Medulla oblongata (tissue), 1 donor: ENCODE measurements at regions not wholly inside any gene's neighbourhood (a gene's known extent, or its start where the extent isn't known, plus 50 kb on each side); places are given as distances from the start of the nearest gene placed in this dataset.
"Not testable (repeated sequence)": the region's sequence is repeated elsewhere in the genome, so short reads cannot be mapped to it uniquely, and the experiment has no call there.

Experiments used
- DNase-seq: peaks from one replicate; pipeline ENCODE4 v3.0.0-alpha.2; 2015; ENCODE audit errors: extremely low spot score

- DNase-seq: no peak
These were observed 468.0 kb downstream of the UQCRFS1 start for GRCh38 chr19:28744943-28745342.

DNA sequence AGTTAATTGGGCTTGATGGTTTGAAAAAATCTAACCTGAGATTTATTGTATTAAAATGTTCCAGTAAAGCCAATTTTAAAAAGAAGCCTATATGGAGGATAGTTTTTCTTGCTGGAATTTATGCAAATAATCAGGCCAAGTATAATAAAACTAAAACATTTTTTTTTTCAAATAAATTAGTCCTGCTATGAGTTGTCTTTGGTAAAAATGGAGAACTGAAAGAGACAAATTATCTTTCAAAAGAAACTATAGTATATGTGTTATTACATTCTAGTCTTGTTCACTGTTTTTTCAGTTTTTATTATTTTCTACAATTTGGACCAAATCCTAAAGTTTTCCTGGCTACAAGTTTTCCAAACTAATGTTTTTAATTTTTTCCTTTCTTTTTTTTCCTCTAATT, 468.9 kb downstream of the UQCRFS1 start:
- no peak for DNase-seq

GRCh38 chr19:28737021-28737895, 475.7 kb downstream of the UQCRFS1 start:
- peak; percentile 77 for DNase-seq

DNA sequence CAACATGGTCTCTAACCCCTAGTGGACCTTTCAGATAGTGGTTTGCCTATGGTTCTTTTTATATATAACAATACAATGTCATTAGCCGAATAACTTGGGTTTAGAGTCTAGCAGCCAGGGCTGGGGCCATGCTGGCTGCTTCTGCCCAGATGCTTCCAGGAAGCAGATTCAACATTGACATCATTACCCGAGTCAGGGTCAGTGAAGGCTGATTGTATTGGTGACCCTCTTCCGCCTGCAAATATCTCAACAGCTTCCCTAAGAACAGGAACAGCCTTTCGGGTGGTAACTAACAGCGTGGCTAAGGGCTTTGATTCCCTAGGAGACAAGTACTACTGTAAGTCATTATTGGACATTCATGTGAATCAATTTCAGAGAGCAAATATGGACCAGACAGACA, 476.4 kb downstream of the UQCRFS1 start:
- DNase-seq: no peak

DNA sequence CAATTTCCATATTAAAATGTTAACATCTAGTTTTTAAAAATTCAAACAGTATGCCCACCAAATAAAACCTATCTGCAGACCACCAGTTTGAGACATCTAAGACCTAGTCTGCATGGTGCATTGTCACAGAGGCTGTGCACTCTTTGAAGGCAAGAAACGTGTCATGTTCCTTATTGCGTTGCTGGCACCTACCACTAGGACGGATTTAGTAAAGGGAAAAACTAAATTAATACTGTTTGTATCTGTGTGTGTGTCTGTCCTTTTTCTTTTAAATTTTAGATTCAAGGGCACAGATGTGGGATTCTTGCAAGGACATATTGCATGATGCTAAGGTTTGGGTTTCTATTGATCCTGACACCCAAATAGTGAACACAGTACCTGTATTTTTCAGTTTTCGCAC, 481.4 kb downstream of the UQCRFS1 start:
- no peak for DNase-seq

DNA sequence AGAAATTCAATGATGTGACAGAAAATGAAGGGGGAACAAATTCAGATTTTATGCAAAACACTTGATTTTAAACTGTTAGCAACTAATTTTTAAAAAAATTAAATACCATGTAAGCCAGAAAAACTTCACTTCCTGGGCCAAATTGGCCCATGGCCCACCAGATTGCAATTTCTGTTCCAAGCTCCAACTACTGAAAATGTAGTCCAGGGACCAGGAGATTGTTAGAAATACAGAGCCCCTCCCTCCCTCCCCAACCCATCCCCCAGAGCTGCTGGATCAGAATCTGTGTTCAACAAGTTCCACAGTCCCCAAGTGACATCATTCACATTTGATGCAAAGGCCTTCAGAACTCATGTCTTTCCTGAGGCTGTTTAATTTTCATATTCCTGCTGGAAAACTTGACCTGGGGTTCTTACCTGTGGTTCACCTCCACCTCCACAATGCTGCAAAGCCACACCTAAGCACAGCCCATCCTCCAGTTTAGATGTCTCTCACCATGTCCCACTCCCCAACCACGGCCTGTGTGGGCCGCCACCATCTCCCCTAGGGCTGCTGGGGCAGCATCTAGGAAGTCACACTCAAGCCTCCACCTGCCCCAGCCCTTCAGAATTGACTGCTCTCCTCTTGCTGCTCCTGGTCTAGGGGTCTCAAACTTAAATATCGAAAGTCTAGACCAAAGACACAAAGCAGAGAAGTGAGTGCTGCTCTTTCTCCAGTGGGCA, 482.0 kb downstream of the UQCRFS1 start:
- DNase-seq: no peak

DNA sequence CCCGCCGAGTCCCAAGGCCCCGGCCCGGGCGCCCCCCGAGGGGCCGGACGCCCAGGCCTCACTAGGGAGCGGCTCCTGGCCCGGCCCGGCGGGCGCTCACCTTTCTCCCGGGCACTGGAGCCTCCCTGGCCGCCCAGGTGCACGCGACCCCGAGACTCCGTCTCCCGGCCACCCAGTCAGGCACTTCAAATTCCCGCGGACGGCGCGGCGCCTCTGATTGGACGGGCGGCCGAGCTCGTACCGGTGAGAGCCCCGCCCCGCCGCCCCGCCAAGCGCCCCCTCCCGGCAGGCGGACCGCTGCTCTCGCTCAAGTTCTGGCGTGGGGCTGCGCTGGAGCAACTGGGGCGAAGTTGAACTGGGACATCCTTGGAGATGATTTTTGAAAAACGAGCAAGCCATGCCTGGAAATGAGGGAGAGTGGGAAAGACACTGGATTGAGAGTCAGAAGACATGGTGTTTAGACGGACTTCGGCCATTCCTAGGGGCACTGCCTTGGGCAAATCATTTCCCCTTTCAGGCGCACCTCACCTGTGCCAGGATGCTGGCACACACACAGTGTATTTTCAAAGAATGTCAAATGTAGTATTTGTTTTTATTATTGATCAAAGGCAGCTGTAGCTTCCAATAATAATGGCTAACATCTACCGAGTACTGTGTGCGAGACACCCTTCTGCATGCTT, 485.3 kb downstream of the UQCRFS1 start:
- no peak for DNase-seq

- no peak for DNase-seq
These were observed 486.1 kb downstream of the UQCRFS1 start for GRCh38 chr19:28726533-28727479.

GRCh38 chr19:28718909-28719308, 494.0 kb downstream of the UQCRFS1 start:
- DNase-seq: no peak

DNA sequence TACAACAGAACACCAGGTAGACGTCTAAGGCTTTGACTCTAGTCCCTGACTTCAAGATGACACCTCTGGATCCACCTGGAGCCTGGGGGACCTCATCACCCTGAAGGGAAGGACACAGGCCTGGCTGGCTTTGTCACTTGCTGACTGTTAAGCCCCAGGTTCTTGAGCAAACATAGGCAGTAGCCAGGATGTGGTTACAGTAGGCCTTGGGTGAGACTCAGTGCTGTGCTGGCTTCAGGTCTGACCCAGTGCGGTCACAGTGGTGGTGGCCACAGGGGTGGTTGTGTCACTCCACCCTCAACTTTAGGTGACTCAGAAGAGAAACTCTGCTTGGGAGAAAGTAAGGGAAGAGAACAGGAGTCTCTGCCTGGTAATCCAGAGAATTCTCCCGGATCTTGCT, 497.8 kb downstream of the UQCRFS1 start:
- no peak for DNase-seq

- no peak for DNase-seq
These were observed 501.5 kb downstream of the UQCRFS1 start for GRCh38 chr19:28711411-28711810.

DNA sequence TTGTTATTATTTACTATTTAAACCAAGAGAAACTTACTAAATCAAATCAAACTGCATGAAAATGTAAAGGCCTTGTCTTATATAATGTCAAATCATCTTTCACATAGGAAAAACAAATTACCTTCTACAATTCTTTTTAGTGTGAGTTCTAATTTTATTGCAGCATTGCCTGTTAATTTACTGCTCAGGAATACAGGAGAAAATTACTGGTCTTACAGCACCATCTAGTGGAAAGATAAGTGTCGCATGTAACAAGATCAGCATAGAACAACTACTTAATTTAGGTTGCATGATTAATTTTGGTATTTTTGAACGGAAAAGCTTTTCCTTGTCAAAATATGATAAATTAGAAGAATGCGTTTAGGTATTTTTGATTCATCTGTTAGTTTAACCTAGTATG, 502.7 kb downstream of the UQCRFS1 start:
- DNase-seq: peak; percentile 84

DNA sequence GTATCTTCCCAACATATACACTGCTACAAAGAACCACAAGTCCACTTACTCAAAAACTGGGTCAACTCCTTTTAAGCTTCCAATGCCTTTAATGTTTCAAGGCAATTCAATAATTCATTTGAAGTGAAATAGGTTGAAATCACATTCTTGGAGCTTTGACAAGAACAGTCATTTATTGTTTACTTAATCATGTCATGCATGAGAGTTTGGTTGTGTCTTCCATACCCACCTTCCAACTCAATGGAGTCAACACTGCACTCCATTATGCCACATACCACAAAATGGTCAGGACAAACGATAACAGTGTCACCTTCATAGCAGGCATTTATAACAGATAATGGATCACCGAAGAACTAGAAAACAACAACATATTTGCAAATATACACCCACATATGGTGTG, 506.3 kb downstream of the UQCRFS1 start:
- DNase-seq: no peak

DNA sequence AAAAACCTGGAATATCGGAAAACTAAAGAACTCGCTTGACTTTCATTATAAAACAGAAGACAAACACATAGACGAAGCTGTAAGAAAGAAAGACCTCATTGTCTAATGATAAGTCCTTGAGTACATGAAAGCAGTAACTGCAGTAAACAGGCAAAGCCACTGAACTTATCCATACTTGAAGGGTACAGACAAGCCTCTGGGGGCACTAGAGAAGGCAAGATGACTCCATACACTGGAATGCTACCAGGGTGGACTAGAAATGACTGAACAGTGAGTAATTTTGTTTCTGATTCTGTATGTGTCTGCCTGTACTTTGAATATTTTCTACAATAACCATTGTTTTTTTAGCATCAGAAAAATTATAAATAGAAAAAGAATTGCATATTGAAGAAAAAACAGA, 507.9 kb downstream of the UQCRFS1 start:
- DNase-seq: peak; percentile 7

- no peak for DNase-seq
These were observed 509.5 kb downstream of the UQCRFS1 start for GRCh38 chr19:28703400-28703956.

- DNase-seq: no peak
These were observed 511.5 kb downstream of the UQCRFS1 start for GRCh38 chr19:28701491-28701890.

- no peak for DNase-seq
These were observed 512.8 kb downstream of the UQCRFS1 start for GRCh38 chr19:28700176-28700575.

DNA sequence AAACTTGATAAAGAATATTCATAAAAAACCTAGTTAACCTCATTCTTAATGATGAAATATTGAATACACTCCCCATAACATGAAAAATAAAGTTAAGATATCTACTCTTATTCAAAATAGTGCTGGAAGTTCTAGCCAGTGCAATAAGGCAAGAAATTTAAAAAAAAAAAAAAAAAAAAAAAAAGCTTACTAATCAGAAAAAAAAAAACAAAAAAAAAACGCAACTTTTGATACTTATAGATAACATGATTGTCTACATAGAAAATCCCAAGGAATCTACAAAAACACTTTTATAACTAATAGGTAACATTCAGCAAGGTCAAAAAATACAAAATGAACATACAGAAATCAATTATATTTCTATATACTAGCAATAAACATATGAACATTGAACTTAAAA, 515.6 kb downstream of the UQCRFS1 start:
- no peak for DNase-seq

DNA sequence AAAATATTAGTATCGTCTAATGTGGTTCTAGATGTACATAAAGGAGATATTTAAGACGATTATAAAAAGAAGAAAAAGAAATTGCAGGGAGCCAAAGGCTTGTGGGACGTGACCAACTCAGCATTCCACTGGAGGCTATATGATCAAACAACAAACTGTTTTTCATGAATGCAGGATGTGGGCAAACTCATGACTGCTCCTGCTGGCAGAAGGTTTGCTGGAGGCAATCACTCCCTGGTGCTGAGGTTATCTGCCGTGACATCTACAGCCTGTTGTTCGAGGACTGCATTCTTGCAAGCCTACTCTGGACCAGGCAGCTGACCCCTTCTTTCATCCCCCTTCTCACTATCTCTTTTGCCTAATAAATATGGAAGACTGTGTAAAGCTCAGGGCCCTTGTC, 518.1 kb downstream of the UQCRFS1 start:
- DNase-seq: no peak

DNA sequence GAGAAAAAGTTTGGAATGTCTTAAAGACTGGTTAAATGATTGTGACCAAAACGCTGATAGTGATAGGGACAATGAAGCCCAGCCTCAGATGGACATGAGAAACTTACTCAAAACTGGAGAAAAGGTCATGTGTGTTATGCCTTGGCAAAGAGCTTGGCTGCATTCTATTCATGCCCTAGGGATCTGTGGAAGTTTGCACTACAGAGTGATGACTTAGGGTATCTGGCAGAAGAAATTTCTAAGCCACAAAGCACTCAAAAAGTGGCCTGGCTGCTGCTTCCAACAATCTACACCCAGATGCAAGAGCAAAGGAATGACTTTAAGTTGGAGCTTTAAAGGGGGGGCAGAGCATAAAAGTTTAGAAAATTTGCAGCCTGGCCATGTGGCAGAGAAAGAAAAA, 521.3 kb downstream of the UQCRFS1 start:
- no peak for DNase-seq

DNA sequence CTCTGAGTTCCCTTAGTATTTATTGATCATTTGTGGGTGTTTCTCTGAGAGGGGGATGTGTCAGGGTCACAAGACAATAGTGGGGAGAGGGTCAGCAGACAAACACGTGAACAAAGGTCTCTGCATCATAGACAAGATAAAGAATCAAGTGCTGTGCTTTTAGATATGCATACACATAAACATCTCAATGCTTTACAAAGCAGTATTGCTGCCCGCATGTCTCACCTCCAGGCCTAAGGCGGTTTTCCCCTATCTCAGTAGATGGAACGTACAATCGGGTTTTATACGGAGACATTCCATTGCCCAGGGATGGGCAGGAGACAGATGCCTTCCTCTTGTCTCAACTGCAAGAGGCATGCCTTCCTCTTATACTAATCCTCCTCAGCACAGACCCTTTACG, 523.5 kb downstream of the UQCRFS1 start:
- not testable (repeated sequence) for DNase-seq
